ENCODE measurements at regions not wholly inside any gene's neighbourhood (a gene's known extent, or its start where the extent isn't known, plus 50 kb on each side); places are given as distances from the start of the nearest gene placed in this dataset.

- no peaks in the 10 kb centered on the region for H3K27me3 Mint-ChIP-seq (ENCODE audit: unreplicated experiment)
- CTCF ChIA-PET: no interaction called here
- H3K27ac Mint-ChIP-seq (ENCODE audit: unreplicated experiment): no peak overlapping the region
- peaks cover 9% of the 10 kb centered on the region for H3K4me1 Mint-ChIP-seq (ENCODE audit: low read depth, unreplicated experiment)
- no peak for DNase-seq
- intact Hi-C loops (cut with micrococcal nuclease; ENCODE audit: unreplicated experiment): no loop called here
- no peaks in the 10 kb centered on the region for H3K36me3 Mint-ChIP-seq (ENCODE audit: insufficient read depth, unreplicated experiment)
- no TSS peak for BruUV-seq (replicated peaks)
- H3K4me3 Mint-ChIP-seq (ENCODE audit: low read depth, unreplicated experiment): no peak overlapping the region
- TF ChIP-seq CTCF (IDR thresholded peaks at IDR 0.05; ENCODE audit: unreplicated experiment): no peak
- H3K9me3 Mint-ChIP-seq (ENCODE audit: low read depth, unreplicated experiment): peaks cover 7% of the 10 kb centered on the region
Measured at GRCh38 chr1:169019419-169020058, 87.0 kb upstream of the ATP1B1 start.

GRCh38 chr1:169020684-169021083 is 85.8 kb upstream of the ATP1B1 start:
- no TSS peak for BruUV-seq (replicated peaks)
- H3K36me3 Mint-ChIP-seq (ENCODE audit: insufficient read depth, unreplicated experiment): no peaks in the 10 kb centered on the region
- H3K9me3 Mint-ChIP-seq (ENCODE audit: low read depth, unreplicated experiment): peaks cover 7% of the 10 kb centered on the region
- intact Hi-C loops (cut with micrococcal nuclease; ENCODE audit: unreplicated experiment): no loop called here
- peaks cover 9% of the 10 kb centered on the region for H3K4me1 Mint-ChIP-seq (ENCODE audit: low read depth, unreplicated experiment)
- no peak for DNase-seq
- H3K4me3 Mint-ChIP-seq (ENCODE audit: low read depth, unreplicated experiment): no peak overlapping the region
- H3K27ac Mint-ChIP-seq (ENCODE audit: unreplicated experiment): no peak overlapping the region
- H3K27me3 Mint-ChIP-seq (ENCODE audit: unreplicated experiment): no peaks in the 10 kb centered on the region
- TF ChIP-seq CTCF (IDR thresholded peaks at IDR 0.05; ENCODE audit: unreplicated experiment): no peak
- CTCF ChIA-PET: no interaction called here

GRCh38 chr1:169022648-169023047 is 83.8 kb upstream of the ATP1B1 start:
- DNase-seq: no peak
- H3K27me3 Mint-ChIP-seq (ENCODE audit: unreplicated experiment): no peaks in the 10 kb centered on the region

GRCh38 chr1:169024255-169024654 is 82.2 kb upstream of the ATP1B1 start:
- H3K27me3 Mint-ChIP-seq (ENCODE audit: unreplicated experiment): no peaks in the 10 kb centered on the region
- H3K36me3 Mint-ChIP-seq (ENCODE audit: insufficient read depth, unreplicated experiment): no peaks in the 10 kb centered on the region
- H3K9me3 Mint-ChIP-seq (ENCODE audit: low read depth, unreplicated experiment): peaks cover 7% of the 10 kb centered on the region
- no peak for DNase-seq
- no peak for TF ChIP-seq CTCF (IDR thresholded peaks at IDR 0.05; ENCODE audit: unreplicated experiment)
- CTCF ChIA-PET: no interaction called here
- intact Hi-C loops (cut with micrococcal nuclease; ENCODE audit: unreplicated experiment): no loop called here
- BruUV-seq (replicated peaks): no TSS peak
- H3K4me1 Mint-ChIP-seq (ENCODE audit: low read depth, unreplicated experiment): peaks cover 9% of the 10 kb centered on the region
- no peak overlapping the region for H3K27ac Mint-ChIP-seq (ENCODE audit: unreplicated experiment)
- no peak overlapping the region for H3K4me3 Mint-ChIP-seq (ENCODE audit: low read depth, unreplicated experiment)

More at GRCh38 chr1:169022648-169023047, 83.8 kb upstream of the ATP1B1 start:
- intact Hi-C loops (cut with micrococcal nuclease; ENCODE audit: unreplicated experiment): no loop called here
- H3K27ac Mint-ChIP-seq (ENCODE audit: unreplicated experiment): no peak overlapping the region
- peaks cover 9% of the 10 kb centered on the region for H3K4me1 Mint-ChIP-seq (ENCODE audit: low read depth, unreplicated experiment)
- CTCF ChIA-PET: interaction anchor here (0.6 kb wide), 1 partner anchor 78 kb away, joined by 4 read pairs; no protein-coding TSS in a partner anchor
- H3K9me3 Mint-ChIP-seq (ENCODE audit: low read depth, unreplicated experiment): peaks cover 7% of the 10 kb centered on the region
- no peaks in the 10 kb centered on the region for H3K36me3 Mint-ChIP-seq (ENCODE audit: insufficient read depth, unreplicated experiment)
- no peak overlapping the region for H3K4me3 Mint-ChIP-seq (ENCODE audit: low read depth, unreplicated experiment)
- BruUV-seq (replicated peaks): no TSS peak
- no peak for TF ChIP-seq CTCF (IDR thresholded peaks at IDR 0.05; ENCODE audit: unreplicated experiment)

All from Calu3 (cell line).